ENCODE measurements at regions not wholly inside any gene's neighbourhood (a gene's known extent, or its start where the extent isn't known, plus 50 kb on each side); places are given as distances from the start of the nearest gene placed in this dataset.

GRCh38 chr2:234763002-234763873 lies 188.6 kb upstream of the SH3BP4 start:
- H3K4me2 ChIP-seq (ENCODE audit: low read length): no peak overlapping the region
- CTCF ChIA-PET: no interaction called here
- no TSS peak for BruUV-seq (replicated peaks)
- TF ChIP-seq CTCF (conservative IDR thresholded peaks at IDR 0.05; ENCODE audit: low read depth, low read length) (no peak), EZH2 (IDR thresholded peaks at IDR 0.05; ENCODE audit: low read length, unreplicated experiment) (no peak), EZH2phosphoT487 (IDR thresholded peaks at IDR 0.05; ENCODE audit: borderline replicate concordance, low read length) (no peak)
- no peak overlapping the region for H3K27ac ChIP-seq (ENCODE audit: low read length)
- intact Hi-C loops (cut with micrococcal nuclease): no loop called here
- ATAC-seq (no peak), DNase-seq (no peak)
- no peaks in the 10 kb centered on the region for H4K20me1 ChIP-seq (ENCODE audit: low read length)
- no peak overlapping the region for H3K4me3 ChIP-seq (ENCODE audit: low read length)
- no peaks in the 10 kb centered on the region for H3K36me3 ChIP-seq (ENCODE audit: low read depth, low read length)
- H3K9me2 ChIP-seq (replicated peaks; ENCODE audit: low read length): no peaks in the 10 kb centered on the region
- no peaks in the 10 kb centered on the region for H3K27me3 ChIP-seq (ENCODE audit: low read length)
- no peak overlapping the region for H3K9ac ChIP-seq (ENCODE audit: low read length)
- H3K79me2 ChIP-seq (ENCODE audit: low read length): no peaks in the 10 kb centered on the region
- H3F3A ChIP-seq (ENCODE audit: low read length, unreplicated experiment): no peaks in the 10 kb centered on the region
- H3K4me1 ChIP-seq (ENCODE audit: insufficient read depth, low read length): no peaks in the 10 kb centered on the region; the same call in 1 of the 2 replicates
- POLR2A ChIA-PET (ENCODE audit: unreplicated experiment): no interaction called here
- H2AFZ ChIP-seq (ENCODE audit: low read length): no peak overlapping the region
- no peaks in the 10 kb centered on the region for H3K9me3 ChIP-seq (ENCODE audit: low read length)

GRCh38 chr2:234761910-234762309 lies 189.9 kb upstream of the SH3BP4 start:
- intact Hi-C loops (cut with micrococcal nuclease): no loop called here
- H3K9me2 ChIP-seq (replicated peaks; ENCODE audit: low read length): no peaks in the 10 kb centered on the region
- no peak overlapping the region for H3K4me3 ChIP-seq (ENCODE audit: low read length)
- TF ChIP-seq CTCF (conservative IDR thresholded peaks at IDR 0.05; ENCODE audit: low read depth, low read length) (no peak), EZH2 (IDR thresholded peaks at IDR 0.05; ENCODE audit: low read length, unreplicated experiment) (no peak), EZH2phosphoT487 (IDR thresholded peaks at IDR 0.05; ENCODE audit: borderline replicate concordance, low read length) (no peak)
- H3K79me2 ChIP-seq (ENCODE audit: low read length): no peaks in the 10 kb centered on the region
- H3K27me3 ChIP-seq (ENCODE audit: low read length): no peaks in the 10 kb centered on the region
- ATAC-seq (no peak), DNase-seq (no peak)
- H2AFZ ChIP-seq (ENCODE audit: low read length): no peak overlapping the region
- H3K27ac ChIP-seq (ENCODE audit: low read length): no peak overlapping the region
- no peaks in the 10 kb centered on the region; the same call in 1 of the 2 replicates for H3K4me1 ChIP-seq (ENCODE audit: insufficient read depth, low read length)
- H3K4me2 ChIP-seq (ENCODE audit: low read length): no peak overlapping the region
- CTCF ChIA-PET: no interaction called here
- no peaks in the 10 kb centered on the region for H3F3A ChIP-seq (ENCODE audit: low read length, unreplicated experiment)
- H3K9ac ChIP-seq (ENCODE audit: low read length): no peak overlapping the region
- H3K9me3 ChIP-seq (ENCODE audit: low read length): no peaks in the 10 kb centered on the region
- H3K36me3 ChIP-seq (ENCODE audit: low read depth, low read length): no peaks in the 10 kb centered on the region
- BruUV-seq (replicated peaks): no TSS peak
- H4K20me1 ChIP-seq (ENCODE audit: low read length): no peaks in the 10 kb centered on the region
- POLR2A ChIA-PET (ENCODE audit: unreplicated experiment): no interaction called here

GRCh38 chr2:234754126-234754525 lies 197.7 kb upstream of the SH3BP4 start:
- DNase-seq: no peak
- Histone ChIP-seq H3K9me3 (ENCODE audit: low read length) (no peaks in the 10 kb centered on the region), H3K9ac (ENCODE audit: low read length) (no peak overlapping the region), H4K20me1 (ENCODE audit: low read length) (no peaks in the 10 kb centered on the region), H3K27me3 (ENCODE audit: low read length) (no peaks in the 10 kb centered on the region), H3K79me2 (ENCODE audit: low read length) (no peaks in the 10 kb centered on the region), H3K4me1 (ENCODE audit: insufficient read depth, low read length) (no peaks in the 10 kb centered on the region), H3K9me2 (replicated peaks; ENCODE audit: low read length) (no peaks in the 10 kb centered on the region), H3K4me2 (ENCODE audit: low read length) (no peak overlapping the region), H3F3A (ENCODE audit: low read length, unreplicated experiment) (no peaks in the 10 kb centered on the region), H3K27ac (ENCODE audit: low read length) (no peak overlapping the region), H3K4me3 (ENCODE audit: low read length) (no peak overlapping the region), H2AFZ (ENCODE audit: low read length) (no peak overlapping the region), H3K36me3 (ENCODE audit: low read depth, low read length) (no peaks in the 10 kb centered on the region)
- intact Hi-C loops (cut with micrococcal nuclease): no loop called here
- BruUV-seq (replicated peaks): no TSS peak
- no peak for ATAC-seq
- ChIA-PET POLR2A (ENCODE audit: unreplicated experiment) (no interaction called here), CTCF (no interaction called here)
- TF ChIP-seq EZH2 (IDR thresholded peaks at IDR 0.05; ENCODE audit: low read length, unreplicated experiment): no peak
- TF ChIP-seq EZH2phosphoT487 (IDR thresholded peaks at IDR 0.05; ENCODE audit: borderline replicate concordance, low read length): no peak
- TF ChIP-seq CTCF (conservative IDR thresholded peaks at IDR 0.05; ENCODE audit: low read depth, low read length): no peak
